ENCODE measurements at regions not wholly inside any gene's neighbourhood (a gene's known extent, or its start where the extent isn't known, plus 50 kb on each side); places are given as distances from the start of the nearest gene placed in this dataset.
"Not testable (repeated sequence)": the region's sequence is repeated elsewhere in the genome, so short reads cannot be mapped to it uniquely, and the experiment has no call there.

DNA sequence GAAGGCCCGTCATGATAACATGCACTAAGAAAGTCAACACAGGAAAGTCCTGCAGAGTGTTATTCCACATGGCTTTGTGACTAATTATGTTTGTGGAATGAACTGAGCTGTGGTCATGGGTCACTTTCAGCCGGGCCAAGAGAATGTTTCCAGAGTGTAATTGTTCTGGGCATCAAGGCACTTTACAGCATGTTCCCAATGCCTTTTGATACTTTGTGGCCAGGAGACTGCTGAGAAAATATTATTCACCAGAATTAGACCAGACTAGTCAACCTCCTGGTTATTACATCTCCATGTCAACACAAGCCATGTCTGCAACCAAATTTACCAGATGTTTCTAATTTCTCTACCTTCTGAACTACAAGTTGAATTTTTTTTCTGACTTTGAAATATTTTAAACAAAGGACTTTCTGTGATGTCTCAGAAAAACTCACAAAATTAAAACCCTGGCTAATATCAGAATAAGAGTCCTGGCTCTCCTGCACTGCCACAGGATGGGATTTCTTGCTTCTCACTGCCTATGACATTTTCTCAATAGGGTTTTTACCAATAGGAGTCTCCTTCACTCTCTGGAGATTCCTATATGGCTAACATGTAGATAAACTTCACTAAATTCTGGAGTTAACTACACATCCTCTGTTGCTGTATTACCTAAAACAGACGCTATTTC is 90.6 kb upstream of the WDR75 start:
- TF ChIP-seq, protein P1, sequence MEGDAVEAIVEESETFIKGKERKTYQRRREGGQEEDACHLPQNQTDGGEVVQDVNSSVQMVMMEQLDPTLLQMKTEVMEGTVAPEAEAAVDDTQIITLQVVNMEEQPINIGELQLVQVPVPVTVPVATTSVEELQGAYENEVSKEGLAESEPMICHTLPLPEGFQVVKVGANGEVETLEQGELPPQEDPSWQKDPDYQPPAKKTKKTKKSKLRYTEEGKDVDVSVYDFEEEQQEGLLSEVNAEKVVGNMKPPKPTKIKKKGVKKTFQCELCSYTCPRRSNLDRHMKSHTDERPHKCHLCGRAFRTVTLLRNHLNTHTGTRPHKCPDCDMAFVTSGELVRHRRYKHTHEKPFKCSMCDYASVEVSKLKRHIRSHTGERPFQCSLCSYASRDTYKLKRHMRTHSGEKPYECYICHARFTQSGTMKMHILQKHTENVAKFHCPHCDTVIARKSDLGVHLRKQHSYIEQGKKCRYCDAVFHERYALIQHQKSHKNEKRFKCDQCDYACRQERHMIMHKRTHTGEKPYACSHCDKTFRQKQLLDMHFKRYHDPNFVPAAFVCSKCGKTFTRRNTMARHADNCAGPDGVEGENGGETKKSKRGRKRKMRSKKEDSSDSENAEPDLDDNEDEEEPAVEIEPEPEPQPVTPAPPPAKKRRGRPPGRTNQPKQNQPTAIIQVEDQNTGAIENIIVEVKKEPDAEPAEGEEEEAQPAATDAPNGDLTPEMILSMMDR (conservative IDR thresholded peaks at IDR 0.05; ENCODE audit: control insufficient read depth, insufficient read depth, low read depth, low read length): no peak
- peak; percentile 99 for DNase-seq (ENCODE audit: low read depth)
- no peak overlapping the region for H3K4me3 ChIP-seq (ENCODE audit: control insufficient read depth, low read depth, low read length)

GRCh38 chr2:189351933-189352332 is 89.3 kb upstream of the WDR75 start:
- H3K4me3 ChIP-seq (ENCODE audit: control insufficient read depth, low read depth, low read length); DNase-seq (ENCODE audit: low read depth): not testable (repeated sequence)

- not testable (repeated sequence) for H3K4me3 ChIP-seq (ENCODE audit: control insufficient read depth, low read depth, low read length); DNase-seq (ENCODE audit: low read depth)
These were observed 83.9 kb upstream of the WDR75 start for GRCh38 chr2:189357375-189357774.

- TF ChIP-seq, protein P1 (conservative IDR thresholded peaks at IDR 0.05; ENCODE audit: control insufficient read depth, insufficient read depth, low read depth, low read length): no peak
These were observed 80.4 kb upstream of the WDR75 start for GRCh38 chr2:189360861-189361260.

GRCh38 chr2:189362283-189362682 is 79.0 kb upstream of the WDR75 start:
- no peak for DNase-seq (ENCODE audit: low read depth)
- TF ChIP-seq, protein P1 (conservative IDR thresholded peaks at IDR 0.05; ENCODE audit: control insufficient read depth, insufficient read depth, low read depth, low read length): no peak
- H3K4me3 ChIP-seq (ENCODE audit: control insufficient read depth, low read depth, low read length): no peak overlapping the region

More at GRCh38 chr2:189360861-189361260, 80.4 kb upstream of the WDR75 start:
- H3K4me3 ChIP-seq (ENCODE audit: control insufficient read depth, low read depth, low read length): no peak overlapping the region
- DNase-seq (ENCODE audit: low read depth): no peak

DNA sequence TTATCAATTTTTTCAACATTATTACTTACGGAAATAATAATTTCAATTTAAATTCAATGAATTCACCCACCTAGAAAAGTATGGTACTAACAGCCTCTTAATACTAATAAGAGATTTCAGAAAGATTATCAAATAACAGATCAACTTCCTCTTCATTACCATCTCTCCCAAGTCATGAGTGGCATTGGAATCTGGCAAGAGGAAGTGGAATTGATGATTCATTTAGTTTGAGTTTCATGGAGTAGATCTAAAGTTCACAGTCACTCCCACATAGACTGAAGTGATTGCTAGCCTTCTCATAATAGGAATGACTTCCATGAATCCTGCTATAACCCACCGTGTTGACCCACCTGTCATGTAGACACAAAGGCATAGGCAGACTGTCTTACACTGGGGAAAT is 77.7 kb upstream of the WDR75 start:
- TF ChIP-seq, protein P1 (conservative IDR thresholded peaks at IDR 0.05; ENCODE audit: control insufficient read depth, insufficient read depth, low read depth, low read length): no peak
- no peak overlapping the region for H3K4me3 ChIP-seq (ENCODE audit: control insufficient read depth, low read depth, low read length)
- peak; percentile 73 for DNase-seq (ENCODE audit: low read depth)

- DNase-seq (ENCODE audit: low read depth): no peak
- TF ChIP-seq, protein P1 (conservative IDR thresholded peaks at IDR 0.05; ENCODE audit: control insufficient read depth, insufficient read depth, low read depth, low read length): no peak
- no peak overlapping the region for H3K4me3 ChIP-seq (ENCODE audit: control insufficient read depth, low read depth, low read length)
These were observed 76.7 kb upstream of the WDR75 start for GRCh38 chr2:189364607-189365006.

DNA sequence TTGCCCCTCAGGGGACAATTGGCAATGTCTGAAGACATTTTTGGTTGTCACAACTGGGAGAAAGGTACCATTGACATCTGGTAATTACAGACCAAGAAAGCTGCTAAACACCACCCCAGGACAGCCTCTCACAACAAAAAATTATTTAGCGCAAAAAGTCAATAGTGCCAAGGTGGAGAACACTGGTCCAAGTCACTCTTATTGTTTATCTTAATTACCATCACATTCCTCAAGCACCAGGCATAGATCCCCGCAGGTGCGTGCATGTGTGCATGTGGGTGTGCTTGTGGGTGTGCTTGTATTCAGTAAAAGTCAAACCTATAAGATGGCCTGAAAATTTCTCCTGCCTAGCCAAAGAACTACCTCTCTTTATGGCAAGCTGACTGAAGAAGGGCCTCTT is 74.9 kb upstream of the WDR75 start:
- DNase-seq (ENCODE audit: low read depth): no peak
- H3K4me3 ChIP-seq (ENCODE audit: control insufficient read depth, low read depth, low read length): no peak overlapping the region
- TF ChIP-seq, protein P1 (conservative IDR thresholded peaks at IDR 0.05; ENCODE audit: control insufficient read depth, insufficient read depth, low read depth, low read length): no peak

All from fibroblast of mammary gland (primary cell).